HuH-7.5 (cell line): ENCODE measurements at regions not wholly inside any gene's neighbourhood (a gene's known extent, or its start where the extent isn't known, plus 50 kb on each side); places are given as distances from the start of the nearest gene placed in this dataset.
"Not testable (repeated sequence)": the region's sequence is repeated elsewhere in the genome, so short reads cannot be mapped to it uniquely, and the experiment has no call there.

Experiments
- DNase-seq: peaks from one replicate; pipeline ENCODE4 v3.0.0; 2011; ENCODE audit warnings: low spot score

DNA sequence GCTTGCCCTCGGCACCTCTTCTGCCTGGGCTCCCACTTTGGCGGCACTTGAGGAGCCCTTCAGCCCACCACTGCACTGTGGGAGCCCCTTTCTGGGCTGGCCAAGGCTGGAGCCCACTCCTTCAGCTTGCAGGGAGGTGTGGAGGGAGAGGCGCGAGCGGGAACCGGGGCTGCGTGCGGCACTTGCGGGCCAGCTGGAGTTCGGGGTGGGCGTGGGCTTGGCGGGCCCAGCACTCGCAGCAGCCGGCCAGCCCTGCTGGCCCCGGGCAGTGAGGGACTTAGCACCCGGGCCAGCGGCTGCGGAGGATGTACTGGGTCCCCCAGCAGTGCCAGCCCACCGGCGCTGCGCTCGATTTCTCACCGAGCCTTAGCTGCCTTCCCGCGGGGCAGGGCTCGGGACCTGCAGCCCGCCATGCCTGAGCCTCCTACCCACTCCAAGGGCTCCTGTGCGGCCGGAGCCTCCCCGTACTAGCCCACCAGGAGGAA, 699.1 kb downstream of the C12orf50 start:
- not testable (repeated sequence) for DNase-seq

- DNase-seq, result no peak
These were observed 699.9 kb downstream of the C12orf50 start for GRCh38 chr12:87329076-87329863.

DNA sequence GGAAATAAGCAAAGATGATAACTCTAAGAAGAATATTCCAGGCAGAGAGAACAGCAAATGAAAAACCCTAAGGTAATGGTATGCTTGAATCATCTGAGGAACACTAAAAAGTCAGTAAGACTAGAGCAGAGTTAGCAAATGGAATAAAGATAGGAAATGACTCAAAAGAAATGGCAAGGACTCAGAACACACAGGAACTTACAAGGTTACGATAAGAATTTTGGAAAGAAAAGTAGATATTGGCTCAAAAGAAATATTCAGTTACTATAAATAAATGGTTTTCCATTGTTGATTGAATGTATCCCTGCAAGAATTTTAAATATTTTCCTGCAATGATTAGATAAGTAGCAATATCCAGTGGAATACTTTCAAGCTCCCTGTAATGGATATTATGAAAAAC, 705.8 kb downstream of the C12orf50 start:
- no peak for DNase-seq

DNA sequence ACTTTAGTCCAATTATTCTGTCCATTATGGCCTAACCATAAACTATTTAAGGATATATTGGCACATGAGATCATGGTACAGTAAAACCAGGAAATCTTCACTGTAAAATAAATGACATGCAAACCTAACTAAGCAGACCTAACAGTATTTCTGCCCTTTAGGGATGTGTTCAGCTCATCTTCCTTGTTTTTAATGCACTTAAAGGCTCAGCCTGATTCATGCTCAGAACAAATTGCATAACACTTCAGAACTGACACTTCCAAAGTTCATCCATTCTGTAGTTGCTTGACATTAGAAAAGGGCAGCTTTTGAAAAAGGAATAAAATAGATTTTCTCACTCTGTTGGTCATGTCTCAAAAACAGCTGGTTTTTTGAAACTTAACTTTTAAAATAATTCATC, 708.5 kb downstream of the C12orf50 start:
- DNase-seq, result no peak

- DNase-seq, result no peak
These were observed 711.9 kb downstream of the C12orf50 start for GRCh38 chr12:87317302-87317701.

GRCh38 chr12:87311206-87311605, 718.0 kb downstream of the C12orf50 start:
- DNase-seq, result no peak

DNA sequence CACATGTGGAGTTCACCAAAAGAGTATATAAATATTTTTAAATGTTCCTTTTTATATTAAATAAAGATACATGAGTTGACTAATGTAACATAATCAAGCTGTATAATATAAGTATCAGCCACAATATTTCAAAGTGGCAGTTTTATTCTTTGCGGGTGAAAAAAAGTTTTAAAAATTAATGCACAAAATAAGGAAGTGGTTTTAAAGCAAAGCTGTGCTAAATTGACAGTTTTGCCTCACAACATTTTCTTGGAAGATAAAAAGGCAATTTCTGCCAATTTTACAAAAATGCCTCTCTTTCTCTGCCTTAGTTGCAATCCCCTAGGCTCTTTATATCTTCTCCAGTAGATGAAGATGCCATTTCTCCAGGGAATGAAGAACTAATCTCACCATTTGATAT, 719.1 kb downstream of the C12orf50 start:
- DNase-seq, result no peak

GRCh38 chr12:87305481-87305880, 723.7 kb downstream of the C12orf50 start:
- no peak for DNase-seq

DNA sequence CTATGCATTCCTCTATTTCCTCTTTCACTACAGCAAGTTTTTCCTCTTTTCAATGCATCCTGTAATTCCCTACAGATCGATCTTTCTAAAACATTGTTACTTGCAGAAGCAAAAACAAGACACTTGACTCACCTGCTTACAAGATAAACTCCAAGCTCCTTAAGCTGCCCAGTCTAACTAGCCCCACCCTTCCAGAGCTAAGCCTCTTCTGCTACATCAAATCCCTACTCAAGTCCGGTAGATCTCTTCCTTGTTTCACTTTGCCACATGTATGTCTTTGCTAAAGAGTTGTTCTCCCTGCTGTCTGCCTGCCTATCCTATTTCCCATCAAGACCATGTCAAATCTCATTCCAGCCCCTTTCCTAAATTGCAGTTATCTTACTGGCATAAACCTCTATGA, 724.8 kb downstream of the C12orf50 start:
- no peak for DNase-seq

- DNase-seq, result no peak
These were observed 725.7 kb downstream of the C12orf50 start for GRCh38 chr12:87303396-87304012.

GRCh38 chr12:87302126-87302745, 727.0 kb downstream of the C12orf50 start:
- DNase-seq, result no peak

GRCh38 chr12:87290505-87290904, 738.7 kb downstream of the C12orf50 start:
- DNase-seq, result no peak

DNA sequence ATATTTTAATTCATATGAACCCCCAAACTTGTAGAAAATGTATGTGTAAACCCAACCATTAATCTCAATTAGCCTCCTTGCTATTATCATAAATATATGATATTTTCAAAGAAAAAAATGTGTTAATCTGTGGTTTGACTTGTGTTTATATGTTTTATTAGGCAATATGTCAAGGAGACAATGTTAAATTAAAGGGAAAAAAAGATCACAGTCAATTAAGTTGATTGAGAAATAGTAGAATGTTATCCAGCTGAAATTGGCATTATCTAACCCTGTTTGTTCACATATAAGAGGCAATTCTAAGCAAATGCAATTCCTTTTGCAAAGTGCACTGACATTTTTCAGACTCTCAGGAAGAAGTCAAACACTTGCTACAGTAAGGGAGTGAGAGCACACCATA, 745.3 kb downstream of the C12orf50 start:
- no peak for DNase-seq

GRCh38 chr12:87283111-87283510, 746.1 kb downstream of the C12orf50 start:
- no peak for DNase-seq

- DNase-seq, result no peak
These were observed 748.3 kb downstream of the C12orf50 start for GRCh38 chr12:87280893-87281292.

- DNase-seq, result no peak
These were observed 748.8 kb downstream of the C12orf50 start for GRCh38 chr12:87280356-87280755.

DNA sequence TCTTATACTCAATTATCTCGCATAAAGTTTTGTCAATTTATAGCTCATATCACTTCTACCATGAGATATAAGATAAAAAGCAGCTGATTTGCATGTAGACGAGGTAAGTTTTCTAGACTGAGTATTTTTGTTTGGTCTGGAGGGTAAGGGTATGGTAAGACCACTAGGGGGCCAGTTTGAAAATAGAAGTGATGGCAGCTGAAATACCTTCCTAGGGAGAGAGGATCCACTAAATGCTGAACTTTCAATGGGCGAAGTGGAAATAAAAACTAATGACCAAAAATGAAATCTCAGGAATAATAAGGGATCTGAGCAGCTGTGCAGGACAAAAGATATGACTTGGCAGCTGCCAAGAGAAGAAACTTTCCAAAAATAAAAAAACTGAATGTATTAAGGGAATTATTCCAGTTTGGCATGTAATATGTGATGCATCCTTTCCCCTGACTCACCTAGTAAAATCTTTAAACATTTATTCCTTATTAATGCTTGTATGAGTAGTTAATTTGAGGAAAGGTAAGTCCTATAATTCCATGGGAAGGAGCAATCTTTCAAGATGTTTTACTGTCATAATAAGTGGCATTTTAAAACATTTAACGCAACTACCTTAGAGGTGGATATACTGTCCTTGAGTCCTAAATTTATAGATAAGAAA, 754.5 kb downstream of the C12orf50 start:
- DNase-seq, result no peak

GRCh38 chr12:87272851-87273250, 756.4 kb downstream of the C12orf50 start:
- DNase-seq, result no peak

GRCh38 chr12:87270919-87271318, 758.3 kb downstream of the C12orf50 start:
- no peak for DNase-seq

DNA sequence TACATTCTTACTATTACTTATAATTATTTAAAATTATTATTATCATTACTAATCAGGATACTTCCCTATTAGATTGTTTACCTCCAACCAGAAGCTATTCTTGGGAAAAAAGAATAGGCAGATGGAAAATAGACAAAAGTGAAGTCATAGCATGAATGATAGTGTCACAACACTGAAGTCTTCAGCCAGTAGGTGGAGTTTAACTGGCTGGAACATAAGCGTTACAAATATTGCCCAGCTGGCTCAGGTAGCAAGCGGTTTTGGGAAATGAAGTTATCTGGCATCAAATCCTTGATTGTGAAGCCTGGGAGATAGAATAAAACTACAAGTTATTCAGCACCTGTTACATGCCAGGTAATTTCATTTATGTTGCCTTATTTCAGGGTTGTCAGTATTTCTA, 762.9 kb downstream of the C12orf50 start:
- DNase-seq, result no peak

DNA sequence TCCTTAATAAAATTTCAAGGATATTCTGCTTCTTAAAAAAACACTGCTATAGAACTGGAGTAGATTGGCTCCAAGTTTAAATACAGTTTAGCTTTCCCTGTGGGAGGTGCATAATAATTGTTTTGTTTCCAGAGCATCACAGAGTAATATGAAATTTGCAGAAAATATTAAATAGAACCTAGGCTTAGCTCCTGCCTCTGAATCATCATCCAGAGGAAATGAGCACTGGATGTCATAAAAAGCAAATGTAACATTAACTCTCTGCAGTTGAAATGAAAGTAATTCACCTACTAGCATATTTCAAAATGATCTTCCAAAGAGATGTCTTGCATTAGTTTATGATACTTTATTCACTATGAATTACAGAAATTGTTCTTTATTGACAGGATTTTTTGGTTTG, 769.8 kb downstream of the C12orf50 start:
- DNase-seq, result no peak

GRCh38 chr12:87254381-87255030, 774.7 kb downstream of the C12orf50 start:
- DNase-seq, result no peak
